ENCODE measurements at regions not wholly inside any gene's neighbourhood (a gene's known extent, or its start where the extent isn't known, plus 50 kb on each side); places are given as distances from the start of the nearest gene placed in this dataset.

- no peak overlapping the region for H3K4me3 ChIP-seq (replicated peaks in 1 of 2; ENCODE audit: low read depth in 2 of 2, low read length in 2 of 2)
- no peak for DNase-seq (ENCODE audit: low read depth in 2 of 2)
- no peak for TF ChIP-seq CTCF (IDR thresholded peaks at IDR 0.05; ENCODE audit: low read depth, low read length)
These were observed 325.3 kb downstream of the CXXC4 start for GRCh38 chr4:104169437-104169836.

GRCh38 chr4:104166749-104167148 is 327.9 kb downstream of the CXXC4 start:
- TF ChIP-seq CTCF (IDR thresholded peaks at IDR 0.05; ENCODE audit: low read depth, low read length): no peak
- no peak for DNase-seq (ENCODE audit: low read depth in 2 of 2)
- no peak overlapping the region for H3K4me3 ChIP-seq (replicated peaks in 1 of 2; ENCODE audit: low read depth in 2 of 2, low read length in 2 of 2)

GRCh38 chr4:104163820-104164219 is 330.9 kb downstream of the CXXC4 start:
- DNase-seq (ENCODE audit: low read depth in 2 of 2): no peak
- no peak overlapping the region for H3K4me3 ChIP-seq (replicated peaks in 1 of 2; ENCODE audit: low read depth in 2 of 2, low read length in 2 of 2)
- TF ChIP-seq CTCF (IDR thresholded peaks at IDR 0.05; ENCODE audit: low read depth, low read length): no peak

- H3K4me3 ChIP-seq (replicated peaks in 1 of 2; ENCODE audit: low read depth in 2 of 2, low read length in 2 of 2): no peak overlapping the region
- TF ChIP-seq CTCF (IDR thresholded peaks at IDR 0.05; ENCODE audit: low read depth, low read length): no peak
- DNase-seq (ENCODE audit: low read depth in 2 of 2): no peak
These were observed 348.6 kb downstream of the CXXC4 start for GRCh38 chr4:104146048-104146447.

- no peak for DNase-seq (ENCODE audit: low read depth in 2 of 2)
- no peak for TF ChIP-seq CTCF (IDR thresholded peaks at IDR 0.05; ENCODE audit: low read depth, low read length)
- H3K4me3 ChIP-seq (replicated peaks in 1 of 2; ENCODE audit: low read depth in 2 of 2, low read length in 2 of 2): no peak overlapping the region
These were observed 356.6 kb downstream of the CXXC4 start for GRCh38 chr4:104138116-104138515.

GRCh38 chr4:104129243-104129642 is 365.5 kb downstream of the CXXC4 start:
- no peak for TF ChIP-seq CTCF (IDR thresholded peaks at IDR 0.05; ENCODE audit: low read depth, low read length)
- no peak for DNase-seq (ENCODE audit: low read depth in 2 of 2)
- H3K4me3 ChIP-seq (replicated peaks in 1 of 2; ENCODE audit: low read depth in 2 of 2, low read length in 2 of 2): no peak overlapping the region

GRCh38 chr4:104128850-104129213 is 365.9 kb downstream of the CXXC4 start:
- no peak for DNase-seq (ENCODE audit: low read depth in 2 of 2)
- no peak for TF ChIP-seq CTCF (IDR thresholded peaks at IDR 0.05; ENCODE audit: low read depth, low read length)
- no peak overlapping the region for H3K4me3 ChIP-seq (replicated peaks in 1 of 2; ENCODE audit: low read depth in 2 of 2, low read length in 2 of 2)

Data from cardiac fibroblast (primary cell).